GM12892 (cell line): ENCODE measurements at regions not wholly inside any gene's neighbourhood (a gene's known extent, or its start where the extent isn't known, plus 50 kb on each side); places are given as distances from the start of the nearest gene placed in this dataset.
"Not testable (repeated sequence)": the region's sequence is repeated elsewhere in the genome, so short reads cannot be mapped to it uniquely, and the experiment has no call there.

ENCODE experiments used
- DNase-seq: peaks from one replicate; pipeline ENCODE4 v3.0.0; 2011; ENCODE audit not compliant: insufficient read length
- FAIRE-seq: peaks from 2 replicates; lab custom pipeline; 2011; peaks lifted over from hg19 to GRCh38; lab: Jason Lieb, UNC
- POLR2A ChIP-seq: IDR thresholded peaks from 2 replicates; pipeline ENCODE4 v1.6.1; 2011; ENCODE audit warnings: low read depth, low read length, control low read depth
- POLR2AphosphoS5 ChIP-seq: IDR thresholded peaks from 2 replicates; pipeline ENCODE4 v1.6.1; 2011; ENCODE audit warnings: low read depth, low read length, control low read depth
- TAF1 ChIP-seq: IDR thresholded peaks from 2 replicates; pipeline ENCODE4 v1.6.1; 2011; ENCODE audit warnings: low read depth, mild to moderate bottlenecking, control low read depth, low read length, borderline replicate concordance

GRCh38 chr11:97656356-97656755, 1266.5 kb downstream of the JRKL start:
- no peak for FAIRE-seq
- no peak for DNase-seq
- no peak for TF ChIP-seq POLR2A
- TF ChIP-seq TAF1, result no peak
- no peak for TF ChIP-seq POLR2AphosphoS5

- DNase-seq, result no peak
- no peak for FAIRE-seq
- TF ChIP-seq POLR2AphosphoS5, result no peak
- no peak for TF ChIP-seq TAF1
- no peak for TF ChIP-seq POLR2A
Observed at GRCh38 chr11:97657852-97658251, 1268.0 kb downstream of the JRKL start.

GRCh38 chr11:97667057-97667456, 1277.2 kb downstream of the JRKL start:
- no peak for DNase-seq
- FAIRE-seq, result no peak
- TF ChIP-seq POLR2AphosphoS5 (no peak), POLR2A (no peak), TAF1 (no peak)

GRCh38 chr11:97683733-97684132, 1293.9 kb downstream of the JRKL start:
- no peak for TF ChIP-seq TAF1
- no peak for TF ChIP-seq POLR2A
- no peak for TF ChIP-seq POLR2AphosphoS5
- DNase-seq (no peak), FAIRE-seq (no peak)

GRCh38 chr11:97684486-97685439, 1295.0 kb downstream of the JRKL start:
- FAIRE-seq, result no peak
- no peak for TF ChIP-seq TAF1
- no peak for TF ChIP-seq POLR2AphosphoS5
- no peak for TF ChIP-seq POLR2A
- no peak for DNase-seq

GRCh38 chr11:97685695-97686094, 1295.9 kb downstream of the JRKL start:
- TF ChIP-seq POLR2AphosphoS5 (no peak), POLR2A (no peak)
- FAIRE-seq (no peak), DNase-seq (no peak)

- no peak for FAIRE-seq
- DNase-seq, result no peak
- TF ChIP-seq TAF1 (no peak), POLR2A (no peak), POLR2AphosphoS5 (no peak)
Observed at GRCh38 chr11:97687111-97687510, 1297.3 kb downstream of the JRKL start.

- FAIRE-seq, result no peak
- no peak for DNase-seq
- TF ChIP-seq TAF1 (no peak), POLR2AphosphoS5 (no peak), POLR2A (no peak)
Observed at GRCh38 chr11:97691061-97691460, 1301.2 kb downstream of the JRKL start.

GRCh38 chr11:97702951-97703350, 1313.1 kb downstream of the JRKL start:
- no peak for DNase-seq
- no peak for FAIRE-seq
- TF ChIP-seq TAF1, result no peak
- no peak for TF ChIP-seq POLR2AphosphoS5
- no peak for TF ChIP-seq POLR2A

- FAIRE-seq, result no peak
- TF ChIP-seq TAF1, result no peak
- TF ChIP-seq POLR2AphosphoS5, result no peak
- no peak for TF ChIP-seq POLR2A
Observed at GRCh38 chr11:97703851-97704250, 1314.0 kb downstream of the JRKL start.

GRCh38 chr11:97705441-97705840, 1315.3 kb upstream of the CNTN5 start:
- not testable (repeated sequence) for DNase-seq, FAIRE-seq

More at GRCh38 chr11:97703851-97704250, 1314.0 kb downstream of the JRKL start:
- no peak for DNase-seq

- DNase-seq, result no peak
- TF ChIP-seq TAF1, result no peak
- no peak for TF ChIP-seq POLR2A
- TF ChIP-seq POLR2AphosphoS5, result no peak
- no peak for FAIRE-seq
Observed at GRCh38 chr11:97717922-97718321, 1302.8 kb upstream of the CNTN5 start.
